ENCODE measurements at regions not wholly inside any gene's neighbourhood (a gene's known extent, or its start where the extent isn't known, plus 50 kb on each side); places are given as distances from the start of the nearest gene placed in this dataset.

DNA sequence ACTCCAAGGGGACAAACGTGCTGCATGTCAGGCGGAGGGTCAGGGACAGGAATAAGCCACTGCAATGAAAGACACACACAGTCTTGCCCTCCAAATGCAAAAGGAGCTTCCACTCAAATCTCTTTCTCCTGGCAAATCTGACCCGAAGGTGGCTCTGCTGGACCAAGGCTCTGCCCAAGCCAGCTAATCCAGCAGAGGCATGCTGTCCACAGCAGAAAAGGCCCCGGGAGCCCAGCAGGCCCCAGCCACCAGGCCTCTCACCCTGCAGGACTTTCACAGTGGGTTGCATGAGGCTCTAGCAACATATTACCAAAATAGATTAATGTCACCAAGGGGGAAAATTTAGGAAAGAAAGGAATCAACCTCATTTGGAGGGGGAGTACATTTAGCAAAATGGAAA, 628.6 kb downstream of the BCOR start:
- no peaks in the 10 kb centered on the region; a peak in 1 of 5 replicates for H3K4me1 ChIP-seq (replicated peaks in 1 of 2; ENCODE audit: control insufficient read depth in 2 of 2, insufficient read depth in 2 of 2, low read length in 2 of 2)
- DNase-seq (ENCODE audit: extremely low read depth in 1 of 4, low spot score in 3 of 4) (no peak), ATAC-seq (no peak), FAIRE-seq (no peak)
- ChIA-PET CTCF (ENCODE audit: low intra/inter-chr PET ratio) (no interaction called here), POLR2A (no interaction called here)
- no peak overlapping the region for H3K9ac ChIP-seq (ENCODE audit: insufficient read depth in 1 of 2, low read depth in 2 of 2, low read length in 2 of 2)
- H4K20me1 ChIP-seq (replicated peaks; ENCODE audit: control insufficient read depth, insufficient read depth, low read length), result no peaks in the 10 kb centered on the region
- H3K36me3 ChIP-seq (ENCODE audit: control insufficient read depth, insufficient read depth, low read length), result no peaks in the 10 kb centered on the region
- BruUV-seq (replicated peaks), result no TSS peak
- no peaks in the 10 kb centered on the region for H3K79me2 ChIP-seq (ENCODE audit: control insufficient read depth, insufficient read depth, low read length)
- peaks cover 3% of the 10 kb centered on the region for H3K9me1 ChIP-seq (ENCODE audit: control insufficient read depth, insufficient read depth, low read length)
- no peak overlapping the region for H3K4me2 ChIP-seq (ENCODE audit: insufficient read depth, low read length)
- H3K27me3 ChIP-seq (ENCODE audit: control insufficient read depth in 2 of 2, insufficient read depth in 2 of 2, low read length in 2 of 2), result peaks cover 0 to 5% of the 10 kb centered on the region in 2 experiments; a peak in 1 of 5 replicates
- WGBS (ENCODE audit: insufficient coverage, low coverage, missing lambda C conversion rate), result 43% methylated on average over 2 of the region's 4 CpGs
- H3K4me3 ChIP-seq, result no peak overlapping the region
- no peaks in the 10 kb centered on the region for H3K9me3 ChIP-seq (replicated peaks; ENCODE audit: control insufficient read depth, insufficient read depth, low read depth, low read length)
- TF ChIP-seq ZNF140 (CRISPR knock-in tag; IDR thresholded peaks at IDR 0.05), result no peak
- TF ChIP-seq ZC3H8 (IDR thresholded peaks at IDR 0.05), result no peak
- TF ChIP-seq ZNF133 (CRISPR knock-in tag; IDR thresholded peaks at IDR 0.05), result no peak
- TF ChIP-seq, protein P1, sequence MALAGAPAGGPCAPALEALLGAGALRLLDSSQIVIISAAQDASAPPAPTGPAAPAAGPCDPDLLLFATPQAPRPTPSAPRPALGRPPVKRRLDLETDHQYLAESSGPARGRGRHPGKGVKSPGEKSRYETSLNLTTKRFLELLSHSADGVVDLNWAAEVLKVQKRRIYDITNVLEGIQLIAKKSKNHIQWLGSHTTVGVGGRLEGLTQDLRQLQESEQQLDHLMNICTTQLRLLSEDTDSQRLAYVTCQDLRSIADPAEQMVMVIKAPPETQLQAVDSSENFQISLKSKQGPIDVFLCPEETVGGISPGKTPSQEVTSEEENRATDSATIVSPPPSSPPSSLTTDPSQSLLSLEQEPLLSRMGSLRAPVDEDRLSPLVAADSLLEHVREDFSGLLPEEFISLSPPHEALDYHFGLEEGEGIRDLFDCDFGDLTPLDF (CRISPR knock-in tag; IDR thresholded peaks at IDR 0.05), result no peak
- no peak for TF ChIP-seq CBX5 (IDR thresholded peaks at IDR 0.05; ENCODE audit: borderline replicate concordance, low read depth)
- no peak for TF ChIP-seq SP2 (IDR thresholded peaks at IDR 0.05; ENCODE audit: extremely low read depth, low read depth, low read length, poor library complexity, severe bottlenecking)
- no peak for TF ChIP-seq NFE2L1 (tag; IDR thresholded peaks at IDR 0.05; ENCODE audit: borderline replicate concordance, low read depth)
- TF ChIP-seq NFIC (IDR thresholded peaks at IDR 0.05), result no peak
- TF ChIP-seq STAT5A (IDR thresholded peaks at IDR 0.05; ENCODE audit: borderline replicate concordance, low read length), result no peak
- no peak for TF ChIP-seq ZNF707 (CRISPR knock-in tag; conservative IDR thresholded peaks at IDR 0.05)
- TF ChIP-seq, protein P2, sequence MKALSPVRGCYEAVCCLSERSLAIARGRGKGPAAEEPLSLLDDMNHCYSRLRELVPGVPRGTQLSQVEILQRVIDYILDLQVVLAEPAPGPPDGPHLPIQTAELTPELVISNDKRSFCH (CRISPR knock-in tag; IDR thresholded peaks at IDR 0.05), result no peak
- TF ChIP-seq, protein P2 (tag; IDR thresholded peaks at IDR 0.05), result no peak
- no peak for TF ChIP-seq SRF (CRISPR knock-in tag; IDR thresholded peaks at IDR 0.05)
- no peak for TF ChIP-seq FOXP1 (CRISPR knock-in tag; IDR thresholded peaks at IDR 0.05)
- TF ChIP-seq FOS (IDR thresholded peaks at IDR 0.05; ENCODE audit: extremely low read depth, insufficient read length), result no peak
- no peak for TF ChIP-seq RAD21 (CRISPR knock-in tag; conservative IDR thresholded peaks at IDR 0.05 in 1 of 2, IDR thresholded peaks at IDR 0.05 in 1 of 2)
- TF ChIP-seq XRCC4 (IDR thresholded peaks at IDR 0.05; ENCODE audit: extremely low read depth, insufficient read depth, insufficient read length), result no peak
- TF ChIP-seq, protein P3, sequence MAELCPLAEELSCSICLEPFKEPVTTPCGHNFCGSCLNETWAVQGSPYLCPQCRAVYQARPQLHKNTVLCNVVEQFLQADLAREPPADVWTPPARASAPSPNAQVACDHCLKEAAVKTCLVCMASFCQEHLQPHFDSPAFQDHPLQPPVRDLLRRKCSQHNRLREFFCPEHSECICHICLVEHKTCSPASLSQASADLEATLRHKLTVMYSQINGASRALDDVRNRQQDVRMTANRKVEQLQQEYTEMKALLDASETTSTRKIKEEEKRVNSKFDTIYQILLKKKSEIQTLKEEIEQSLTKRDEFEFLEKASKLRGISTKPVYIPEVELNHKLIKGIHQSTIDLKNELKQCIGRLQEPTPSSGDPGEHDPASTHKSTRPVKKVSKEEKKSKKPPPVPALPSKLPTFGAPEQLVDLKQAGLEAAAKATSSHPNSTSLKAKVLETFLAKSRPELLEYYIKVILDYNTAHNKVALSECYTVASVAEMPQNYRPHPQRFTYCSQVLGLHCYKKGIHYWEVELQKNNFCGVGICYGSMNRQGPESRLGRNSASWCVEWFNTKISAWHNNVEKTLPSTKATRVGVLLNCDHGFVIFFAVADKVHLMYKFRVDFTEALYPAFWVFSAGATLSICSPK (IDR thresholded peaks at IDR 0.05; ENCODE audit: borderline replicate concordance), result no peak
- TF ChIP-seq, protein P4, sequence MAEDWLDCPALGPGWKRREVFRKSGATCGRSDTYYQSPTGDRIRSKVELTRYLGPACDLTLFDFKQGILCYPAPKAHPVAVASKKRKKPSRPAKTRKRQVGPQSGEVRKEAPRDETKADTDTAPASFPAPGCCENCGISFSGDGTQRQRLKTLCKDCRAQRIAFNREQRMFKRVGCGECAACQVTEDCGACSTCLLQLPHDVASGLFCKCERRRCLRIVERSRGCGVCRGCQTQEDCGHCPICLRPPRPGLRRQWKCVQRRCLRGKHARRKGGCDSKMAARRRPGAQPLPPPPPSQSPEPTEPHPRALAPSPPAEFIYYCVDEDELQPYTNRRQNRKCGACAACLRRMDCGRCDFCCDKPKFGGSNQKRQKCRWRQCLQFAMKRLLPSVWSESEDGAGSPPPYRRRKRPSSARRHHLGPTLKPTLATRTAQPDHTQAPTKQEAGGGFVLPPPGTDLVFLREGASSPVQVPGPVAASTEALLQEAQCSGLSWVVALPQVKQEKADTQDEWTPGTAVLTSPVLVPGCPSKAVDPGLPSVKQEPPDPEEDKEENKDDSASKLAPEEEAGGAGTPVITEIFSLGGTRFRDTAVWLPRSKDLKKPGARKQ (CRISPR knock-in tag; IDR thresholded peaks at IDR 0.05), result no peak
- no peak overlapping the region for H2AFZ ChIP-seq (ENCODE audit: low read depth, low read length)
- H3K27ac ChIP-seq (ENCODE audit: extremely low read depth, low read depth, low read length), result no peak overlapping the region
- intact Hi-C loops (cut with micrococcal nuclease), result no loop called here
- in situ Hi-C loops (cut with MboI), result no loop called here
